Endothelial cell of umbilical vein (primary cell): ENCODE measurements at regions not wholly inside any gene's neighbourhood (a gene's known extent, or its start where the extent isn't known, plus 50 kb on each side); places are given as distances from the start of the nearest gene placed in this dataset.

ENCODE experiments used
- BruUV-seq: library from RNA; stranded (reverse); fragments of 400-500 nt; replicated peaks from 2 replicates; lab custom pipeline; 2021; lab: Mats Ljungman, UMichigan
- CTCF ChIA-PET: fragments of 300-600, 350-600 bp; sonication (Branson Sonifier 250); formaldehyde crosslinking; loops from one replicate; lab custom pipeline; 2021; ENCODE audit warnings: antibody characterized with exemption, inconsistent platforms; lab: Charles Lee
- POLR2A ChIA-PET: fragments of 300-600, 350-600 bp; sonication (Branson Sonifier 250); formaldehyde crosslinking; loops from one replicate; lab custom pipeline; 2021; ENCODE audit warnings: antibody characterized with exemption, inconsistent platforms; lab: Charles Lee
- DNase-seq: peaks from one replicate; pipeline ENCODE4 v3.0.0-alpha.2; 2011; ENCODE audit warnings: low read depth, low spot score
- FAIRE-seq: peaks from 2 replicates; lab custom pipeline; 2011; peaks lifted over from hg19 to GRCh38; lab: Jason Lieb, UNC
- H2AFZ ChIP-seq: 2 replicates; pipeline ENCODE4 v1.6.0; 2012; ENCODE audit warnings: low read depth, low read length, control low read depth, inconsistent platforms
- H3K27ac ChIP-seq: 2 replicates; pipeline ENCODE4 v1.5.1; 2011; ENCODE audit warnings: low read depth, mild to moderate bottlenecking, control low read depth, low read length, moderate library complexity; ENCODE audit not compliant: insufficient read depth
- H3K27me3 ChIP-seq, 2 experiments: 2 replicates each; pipeline versions ENCODE4 v1.6.0 to v1.6.1; 2011; ENCODE audit warnings: low read length in 2 of 2, mixed read lengths in 1 of 2; ENCODE audit not compliant: control insufficient read depth in 2 of 2, insufficient read depth in 2 of 2
- H3K36me3 ChIP-seq, 2 experiments: 2 replicates in 1 of 2; 3 replicates in 1 of 2; pipeline ENCODE4 v1.5.1; 2011; ENCODE audit warnings: low read length in 2 of 2, mild to moderate bottlenecking in 1 of 2, moderate library complexity in 1 of 2; ENCODE audit not compliant: control insufficient read depth in 2 of 2, insufficient read depth in 2 of 2; ENCODE audit errors: extremely low read depth in 1 of 2
- H3K4me1 ChIP-seq: 3 replicates; pipeline ENCODE4 v1.5.1; 2011; ENCODE audit warnings: mild to moderate bottlenecking, low read length; ENCODE audit not compliant: control insufficient read depth, insufficient read depth; ENCODE audit errors: extremely low read depth
- H3K4me2 ChIP-seq: 2 replicates; pipeline ENCODE4 v1.6.1; 2011; ENCODE audit warnings: low read length, control low read depth, mixed read lengths; ENCODE audit not compliant: insufficient read depth
- H3K4me3 ChIP-seq, 3 experiments: fragments of 200-600 bp in 1 of 3; sonication (generic), shearing (Covaris generic) in 1 of 3; replicated peaks in 1 of 3; 2 replicates each; pipeline ENCODE4 v1.5.1; 2011 to 2016; ENCODE audit warnings: control low read depth in 3 of 3, low read length in 3 of 3, mild to moderate bottlenecking in 2 of 3, inconsistent platforms in 1 of 3, low read depth in 1 of 3, moderate library complexity in 1 of 3; ENCODE audit not compliant: insufficient read depth in 1 of 3
- H3K79me2 ChIP-seq: 2 replicates; pipeline ENCODE4 v1.6.0; 2012; ENCODE audit warnings: low read length, inconsistent platforms; ENCODE audit not compliant: control insufficient read depth, insufficient read depth
- H3K9ac ChIP-seq: replicated peaks from 2 replicates; pipeline ENCODE3; 2011; ENCODE audit warnings: low read length, control low read depth; ENCODE audit not compliant: insufficient read depth; ENCODE audit errors: extremely low read depth
- H3K9me1 ChIP-seq: replicated peaks from 3 replicates; pipeline ENCODE4 v1.6.0; 2011; ENCODE audit warnings: mild to moderate bottlenecking, low read length; ENCODE audit not compliant: control insufficient read depth, insufficient read depth; ENCODE audit errors: extremely low read depth
- H3K9me3 ChIP-seq: replicated peaks from 2 replicates; pipeline ENCODE4 v1.5.1; 2012; ENCODE audit warnings: low read length, inconsistent platforms; ENCODE audit not compliant: control insufficient read depth, insufficient read depth
- H4K20me1 ChIP-seq: replicated peaks from 2 replicates; pipeline ENCODE3; 2011; ENCODE audit warnings: mild to moderate bottlenecking, low read length; ENCODE audit not compliant: control insufficient read depth, insufficient read depth; ENCODE audit errors: extremely low read depth
- EZH2 ChIP-seq: IDR thresholded peaks from 2 replicates; pipeline ENCODE4 v1.6.1; 2012; ENCODE audit warnings: borderline replicate concordance, low read depth, mild to moderate bottlenecking, moderate library complexity, low read length, inconsistent platforms; ENCODE audit not compliant: severe bottlenecking
- FOS ChIP-seq: IDR thresholded peaks from 2 replicates; pipeline ENCODE4 v1.6.1; 2011; ENCODE audit warnings: mild to moderate bottlenecking, low read length, moderate library complexity, borderline replicate concordance; ENCODE audit not compliant: insufficient read depth
- GATA2 ChIP-seq: IDR thresholded peaks from 2 replicates; pipeline ENCODE4 v1.7.0; 2011; ENCODE audit warnings: low read depth, mild to moderate bottlenecking, moderate library complexity, mixed read lengths, low read length; ENCODE audit not compliant: insufficient read length, insufficient read depth
- JUN ChIP-seq: IDR thresholded peaks from 2 replicates; pipeline ENCODE4 v1.6.1; 2011; ENCODE audit warnings: borderline replicate concordance, low read depth; ENCODE audit not compliant: insufficient read length, insufficient read depth
- MYC ChIP-seq: IDR thresholded peaks from one replicate; pipeline ENCODE4 v1.6.1; 2011; ENCODE audit warnings: mild to moderate bottlenecking, low read depth, low read length
- POLR2A ChIP-seq: IDR thresholded peaks from 2 replicates; pipeline ENCODE4 v1.6.1; 2012; ENCODE audit warnings: low read depth, mild to moderate bottlenecking, control low read depth, low read length
- POLR2AphosphoS5 ChIP-seq: IDR thresholded peaks from 2 replicates; pipeline ENCODE4 v1.6.1; 2012; ENCODE audit warnings: low read depth, mild to moderate bottlenecking, control low read depth, low read length, moderate library complexity; ENCODE audit not compliant: insufficient read depth
- dilution Hi-C: fragments of 300-500 bp; cut with MboI; formaldehyde crosslinking; loops from one replicate; pipeline ENCODE4 v1.15.0; 2019; ENCODE audit warnings: low sequenced_read_pairs; ENCODE audit not compliant: extremely low pct_ligation_motif_present
- intact Hi-C: fragments of 100-400 bp; cut with micrococcal nuclease; formaldehyde crosslinking; loops from one replicate; pipeline ENCODE4 v1.10.0; 2022
- TF ChIP-seq, protein P1 (sequence below), 2 donors: IDR thresholded peaks; 1 replicate in 1 of 2; 2 replicates in 1 of 2; pipeline ENCODE4 v1.5.1; 2011; ENCODE audit warnings: low read length in 2 of 2, mild to moderate bottlenecking in 2 of 2, moderate library complexity in 2 of 2, control low read depth in 1 of 2, inconsistent platforms in 1 of 2, low read depth in 1 of 2; ENCODE audit not compliant: insufficient read depth in 1 of 2; ENCODE audit errors: extremely low read depth in 1 of 2
- TF ChIP-seq, protein P2 (sequence below): IDR thresholded peaks from 2 replicates; pipeline ENCODE4 v1.6.1; 2011; ENCODE audit not compliant: insufficient read depth, insufficient read length

DNA sequence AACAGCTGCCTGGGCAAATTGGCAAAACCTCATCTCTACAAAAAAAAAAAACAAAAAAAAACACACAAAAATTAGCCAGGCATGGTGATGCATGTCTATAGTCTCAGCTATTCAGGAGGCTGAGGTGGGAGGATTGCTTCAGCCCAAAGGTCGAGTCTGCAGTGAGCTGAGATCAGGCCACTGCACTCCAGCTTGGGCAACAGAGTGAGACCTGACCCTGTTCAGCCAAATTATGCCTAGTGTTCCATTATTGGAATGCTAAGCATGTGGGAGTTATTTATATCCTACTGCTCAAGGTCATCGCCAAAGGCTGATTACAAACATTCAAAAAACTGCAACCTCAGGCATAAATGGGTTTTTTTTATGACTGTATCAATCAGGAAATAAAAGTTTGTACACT lies 1251.0 kb upstream of the PCDH9 start:
- no peaks in the 10 kb centered on the region for H3K27me3 ChIP-seq
- H3K27ac ChIP-seq, result no peak overlapping the region
- no peaks in the 10 kb centered on the region for H3K9me1 ChIP-seq
- no peak overlapping the region for H2AFZ ChIP-seq
- no peaks in the 10 kb centered on the region for H3K79me2 ChIP-seq
- no peak overlapping the region for H3K9ac ChIP-seq
- no peak for FAIRE-seq
- ChIA-PET POLR2A (no interaction called here), CTCF (no interaction called here)
- dilution Hi-C loops, result no loop called here
- no peak for DNase-seq
- TF ChIP-seq, protein P1, sequence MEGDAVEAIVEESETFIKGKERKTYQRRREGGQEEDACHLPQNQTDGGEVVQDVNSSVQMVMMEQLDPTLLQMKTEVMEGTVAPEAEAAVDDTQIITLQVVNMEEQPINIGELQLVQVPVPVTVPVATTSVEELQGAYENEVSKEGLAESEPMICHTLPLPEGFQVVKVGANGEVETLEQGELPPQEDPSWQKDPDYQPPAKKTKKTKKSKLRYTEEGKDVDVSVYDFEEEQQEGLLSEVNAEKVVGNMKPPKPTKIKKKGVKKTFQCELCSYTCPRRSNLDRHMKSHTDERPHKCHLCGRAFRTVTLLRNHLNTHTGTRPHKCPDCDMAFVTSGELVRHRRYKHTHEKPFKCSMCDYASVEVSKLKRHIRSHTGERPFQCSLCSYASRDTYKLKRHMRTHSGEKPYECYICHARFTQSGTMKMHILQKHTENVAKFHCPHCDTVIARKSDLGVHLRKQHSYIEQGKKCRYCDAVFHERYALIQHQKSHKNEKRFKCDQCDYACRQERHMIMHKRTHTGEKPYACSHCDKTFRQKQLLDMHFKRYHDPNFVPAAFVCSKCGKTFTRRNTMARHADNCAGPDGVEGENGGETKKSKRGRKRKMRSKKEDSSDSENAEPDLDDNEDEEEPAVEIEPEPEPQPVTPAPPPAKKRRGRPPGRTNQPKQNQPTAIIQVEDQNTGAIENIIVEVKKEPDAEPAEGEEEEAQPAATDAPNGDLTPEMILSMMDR (IDR thresholded peaks at IDR 0.05; ENCODE audit: extremely low read depth in 1 of 2, insufficient read depth in 1 of 2, low read depth in 1 of 2, low read length in 2 of 2), result no peak
- TF ChIP-seq POLR2AphosphoS5, result no peak
- no peak for TF ChIP-seq GATA2
- no peak for TF ChIP-seq MYC
- TF ChIP-seq POLR2A, result no peak
- intact Hi-C loops, result no loop called here
- no peaks in the 10 kb centered on the region for H4K20me1 ChIP-seq
- H3K36me3 ChIP-seq, result no peaks in the 10 kb centered on the region
- no peak overlapping the region for H3K4me3 ChIP-seq
- no peak overlapping the region for H3K4me2 ChIP-seq
- BruUV-seq, result no TSS peak
- no peaks in the 10 kb centered on the region for H3K9me3 ChIP-seq
- no peaks in the 10 kb centered on the region for H3K4me1 ChIP-seq

DNA sequence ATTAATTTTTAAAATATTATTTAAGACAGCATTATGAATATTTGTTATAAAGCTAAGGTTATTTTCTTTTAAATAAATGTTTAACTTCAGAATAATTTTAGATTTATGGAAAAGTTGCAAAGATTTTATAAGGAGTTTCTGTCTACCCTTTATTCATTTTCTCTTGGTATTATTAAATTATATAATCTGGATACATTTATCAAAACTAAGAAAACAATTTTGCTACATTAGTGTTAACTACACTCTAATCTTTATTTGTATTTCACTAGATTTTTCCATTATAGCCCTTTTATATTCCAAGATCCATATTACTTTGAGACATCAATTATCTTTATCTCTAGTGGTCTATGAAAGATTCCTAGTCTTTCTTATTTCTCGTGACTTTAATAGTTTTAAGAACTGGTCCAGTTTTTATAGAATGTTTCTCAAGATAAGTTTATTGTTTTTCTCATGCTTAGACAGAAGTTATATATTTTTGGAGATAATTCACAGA lies 1243.7 kb upstream of the PCDH9 start:
- no peaks in the 10 kb centered on the region for H3K4me1 ChIP-seq
- no peak overlapping the region for H2AFZ ChIP-seq
- ChIA-PET POLR2A (no interaction called here), CTCF (no interaction called here)
- intact Hi-C loops (no loop called here), dilution Hi-C loops (no loop called here)
- no peak for DNase-seq
- no TSS peak for BruUV-seq
- no peaks in the 10 kb centered on the region for H3K27me3 ChIP-seq
- FAIRE-seq, result no peak
- no peaks in the 10 kb centered on the region for H4K20me1 ChIP-seq
- no peak overlapping the region for H3K4me2 ChIP-seq
- no peaks in the 10 kb centered on the region for H3K79me2 ChIP-seq
- no peaks in the 10 kb centered on the region for H3K36me3 ChIP-seq
- TF ChIP-seq GATA2 (no peak), EZH2 (no peak), MYC (no peak), JUN (no peak), POLR2A (no peak), FOS (no peak), POLR2AphosphoS5 (no peak)
- TF ChIP-seq, protein P2, sequence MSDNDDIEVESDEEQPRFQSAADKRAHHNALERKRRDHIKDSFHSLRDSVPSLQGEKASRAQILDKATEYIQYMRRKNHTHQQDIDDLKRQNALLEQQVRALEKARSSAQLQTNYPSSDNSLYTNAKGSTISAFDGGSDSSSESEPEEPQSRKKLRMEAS, result no peak
- TF ChIP-seq, protein P1 (IDR thresholded peaks at IDR 0.05; ENCODE audit: extremely low read depth in 1 of 2, insufficient read depth in 1 of 2, low read depth in 1 of 2, low read length in 2 of 2), result no peak
- no peaks in the 10 kb centered on the region for H3K9me3 ChIP-seq
- H3K27ac ChIP-seq, result no peak overlapping the region
- no peak overlapping the region for H3K4me3 ChIP-seq
- H3K9me1 ChIP-seq, result no peaks in the 10 kb centered on the region
- H3K9ac ChIP-seq, result no peak overlapping the region
